Lower lobe of right lung (tissue), 2 donors: ENCODE measurements at regions not wholly inside any gene's neighbourhood (a gene's known extent, or its start where the extent isn't known, plus 50 kb on each side); places are given as distances from the start of the nearest gene placed in this dataset.

Source experiments
- ATAC-seq, 2 donors: fragments of 200-7000 bp; cut with Tn5 transposase; one replicate each; pipeline ENCODE4 v1.9.1; 2020 to 2022; ENCODE audit warnings: mild to moderate bottlenecking in 2 of 2, moderate library complexity in 2 of 2
- DNase-seq: peaks from one replicate; pipeline ENCODE4 v3.0.0-alpha.2; 2020
- H3K27ac ChIP-seq: fragments of 200-600 bp; one replicate; pipeline ENCODE4 v1.8.0; 2022
- H3K27me3 ChIP-seq: fragments of 200-600 bp; one replicate; pipeline ENCODE4 v1.8.0; 2022; ENCODE audit warnings: low read depth
- H3K36me3 ChIP-seq: fragments of 200-600 bp; one replicate; pipeline ENCODE4 v1.8.0; 2022; ENCODE audit warnings: mild to moderate bottlenecking
- H3K4me1 ChIP-seq: fragments of 200-600 bp; one replicate; pipeline ENCODE4 v1.8.0; 2022
- H3K4me3 ChIP-seq: fragments of 200-600 bp; one replicate; pipeline ENCODE4 v1.8.0; 2022; ENCODE audit warnings: mild to moderate bottlenecking
- H3K9me3 ChIP-seq: fragments of 200-600 bp; one replicate; pipeline ENCODE4 v1.8.0; 2022
- intact Hi-C: fragments of 100-400 bp; cut with DNase I; formaldehyde crosslinking; loops from one replicate; pipeline ENCODE4 v1.11.0; 2022
- TF ChIP-seq, protein P1 (sequence below): fragments of 200-600 bp; IDR thresholded peaks from one replicate; pipeline ENCODE4 v1.8.0; 2022; ENCODE audit warnings: antibody characterized with exemption, mild to moderate bottlenecking
- donor health status: DM: no; HTN: yes; CAD: no; lungs with severe emphysema.

DNA sequence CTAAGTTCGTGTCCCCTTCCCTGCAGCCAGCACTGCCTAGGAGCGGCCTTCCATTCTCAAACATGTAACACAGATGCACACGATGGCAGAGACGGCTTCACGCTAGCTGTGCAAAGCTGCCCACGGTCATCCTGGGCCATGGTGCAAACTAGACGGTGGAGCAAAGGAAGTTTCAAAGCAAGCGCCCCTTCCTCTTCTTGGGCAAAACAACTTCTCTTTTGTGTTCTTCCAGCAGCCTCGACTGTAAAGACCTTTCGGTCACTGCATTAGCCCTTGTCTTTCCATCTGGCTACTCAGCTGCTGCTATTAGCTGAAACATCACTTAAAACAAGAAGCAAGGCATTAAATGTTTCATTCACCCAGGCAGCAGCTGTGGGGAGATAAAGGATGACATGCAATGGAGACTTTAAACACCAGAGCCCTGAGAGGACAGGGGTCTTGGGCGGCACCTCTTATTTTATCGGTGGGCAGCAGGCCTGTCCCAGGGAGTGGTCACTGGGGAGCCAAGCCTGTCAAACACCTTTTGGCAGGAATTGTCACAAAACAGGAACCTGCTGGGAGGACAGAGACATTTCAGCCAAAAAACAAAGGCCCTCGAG, 214.8 kb downstream of the KLF6 start:
- TF ChIP-seq, protein P1, sequence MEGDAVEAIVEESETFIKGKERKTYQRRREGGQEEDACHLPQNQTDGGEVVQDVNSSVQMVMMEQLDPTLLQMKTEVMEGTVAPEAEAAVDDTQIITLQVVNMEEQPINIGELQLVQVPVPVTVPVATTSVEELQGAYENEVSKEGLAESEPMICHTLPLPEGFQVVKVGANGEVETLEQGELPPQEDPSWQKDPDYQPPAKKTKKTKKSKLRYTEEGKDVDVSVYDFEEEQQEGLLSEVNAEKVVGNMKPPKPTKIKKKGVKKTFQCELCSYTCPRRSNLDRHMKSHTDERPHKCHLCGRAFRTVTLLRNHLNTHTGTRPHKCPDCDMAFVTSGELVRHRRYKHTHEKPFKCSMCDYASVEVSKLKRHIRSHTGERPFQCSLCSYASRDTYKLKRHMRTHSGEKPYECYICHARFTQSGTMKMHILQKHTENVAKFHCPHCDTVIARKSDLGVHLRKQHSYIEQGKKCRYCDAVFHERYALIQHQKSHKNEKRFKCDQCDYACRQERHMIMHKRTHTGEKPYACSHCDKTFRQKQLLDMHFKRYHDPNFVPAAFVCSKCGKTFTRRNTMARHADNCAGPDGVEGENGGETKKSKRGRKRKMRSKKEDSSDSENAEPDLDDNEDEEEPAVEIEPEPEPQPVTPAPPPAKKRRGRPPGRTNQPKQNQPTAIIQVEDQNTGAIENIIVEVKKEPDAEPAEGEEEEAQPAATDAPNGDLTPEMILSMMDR: no peak
- peaks cover 4% of the 10 kb centered on the region for H3K4me1 ChIP-seq
- no peak overlapping the region for H3K27ac ChIP-seq
- H3K9me3 ChIP-seq: no peaks in the 10 kb centered on the region
- no peaks in the 10 kb centered on the region for H3K27me3 ChIP-seq
- H3K36me3 ChIP-seq: no peaks in the 10 kb centered on the region
- intact Hi-C loops: no loop called here
- ATAC-seq (no peak), DNase-seq (no peak)
- no peak overlapping the region for H3K4me3 ChIP-seq

DNA sequence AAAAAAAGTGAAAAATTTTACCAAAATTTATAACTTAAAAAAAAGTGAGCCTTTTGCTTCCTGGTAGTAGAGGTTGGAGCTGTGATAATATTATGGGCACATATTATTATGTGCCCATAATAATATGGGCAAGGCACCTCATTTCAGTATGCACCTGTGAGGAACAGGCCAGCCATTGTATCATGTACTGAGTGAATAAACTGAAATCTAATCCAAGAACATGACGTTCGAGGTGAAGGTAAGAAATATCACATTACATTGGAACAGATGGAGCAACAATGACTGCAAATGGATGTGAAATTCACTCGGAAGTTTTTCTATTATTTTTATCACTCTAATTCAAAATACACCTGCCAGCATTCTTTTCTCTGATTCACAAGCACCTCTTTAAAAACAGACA, 216.0 kb downstream of the KLF6 start:
- Histone ChIP-seq H3K27me3 (no peaks in the 10 kb centered on the region), H3K4me1 (peaks cover 4% of the 10 kb centered on the region), H3K27ac (no peak overlapping the region), H3K36me3 (no peaks in the 10 kb centered on the region), H3K9me3 (no peaks in the 10 kb centered on the region), H3K4me3 (no peak overlapping the region)
- TF ChIP-seq, protein P1: no peak
- intact Hi-C loops: no loop called here
- DNase-seq (no peak), ATAC-seq (no peak)

DNA sequence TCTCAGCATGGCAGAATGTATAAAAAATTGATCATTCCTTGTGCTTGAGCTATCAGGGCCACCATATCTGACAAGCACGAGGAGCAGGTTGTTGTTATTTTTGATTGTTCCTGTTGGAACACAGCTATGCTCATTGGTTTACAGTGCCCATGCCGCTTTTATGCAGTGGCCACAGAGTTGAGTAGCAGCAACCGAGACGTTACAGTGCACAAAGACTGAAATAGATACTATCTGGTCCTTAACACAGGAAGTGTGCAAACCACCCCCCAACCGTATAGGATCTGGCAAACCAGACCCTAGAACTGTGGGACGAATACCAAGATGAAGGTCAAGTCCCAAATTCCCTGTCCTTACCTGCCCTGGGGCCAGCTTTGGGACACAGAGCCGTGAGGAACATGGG, 216.6 kb downstream of the KLF6 start:
- no peaks in the 10 kb centered on the region for H3K27me3 ChIP-seq
- H3K4me3 ChIP-seq: no peak overlapping the region
- DNase-seq: no peak
- H3K36me3 ChIP-seq: no peaks in the 10 kb centered on the region
- H3K4me1 ChIP-seq: peaks cover 4% of the 10 kb centered on the region
- TF ChIP-seq, protein P1: no peak
- intact Hi-C loops: no loop called here
- H3K27ac ChIP-seq: no peak overlapping the region
- H3K9me3 ChIP-seq: no peaks in the 10 kb centered on the region
- ATAC-seq: no peak

DNA sequence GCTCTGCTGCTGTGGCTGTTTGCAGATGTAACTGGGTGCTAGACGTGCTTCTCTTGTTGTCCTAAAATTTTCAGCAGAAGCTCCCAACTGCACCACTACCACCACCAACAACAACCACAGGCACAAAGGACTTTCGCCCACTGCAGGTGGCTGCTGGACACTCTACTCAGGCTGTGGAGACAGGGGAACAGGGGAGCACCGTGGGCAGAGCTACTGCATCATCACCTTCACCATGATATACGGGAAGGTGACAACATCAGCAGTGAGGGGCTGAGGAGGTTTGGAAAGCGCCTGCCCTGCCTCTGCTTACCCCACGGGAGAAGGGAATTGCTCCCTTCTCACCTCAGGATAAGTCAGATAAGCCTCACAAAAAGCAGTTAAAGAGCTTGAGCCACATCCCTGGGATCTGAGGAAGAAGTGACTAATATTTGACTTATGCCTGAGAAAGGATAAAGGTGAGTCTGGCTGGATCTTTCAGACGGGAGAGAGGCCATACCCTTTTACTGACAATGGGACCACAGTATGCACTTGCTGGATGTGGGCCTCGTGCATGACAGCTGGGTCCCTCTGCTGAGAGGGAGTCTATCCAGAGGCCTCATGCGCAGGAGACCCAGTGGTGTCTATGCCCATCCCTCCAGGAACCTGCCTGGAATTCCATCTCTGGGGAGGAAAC, 217.6 kb downstream of the KLF6 start:
- intact Hi-C loops: no loop called here
- Histone ChIP-seq H3K4me1 (peaks cover 4% of the 10 kb centered on the region), H3K36me3 (no peaks in the 10 kb centered on the region), H3K27ac (no peak overlapping the region), H3K9me3 (no peaks in the 10 kb centered on the region), H3K4me3 (no peak overlapping the region), H3K27me3 (no peaks in the 10 kb centered on the region)
- DNase-seq (no peak), ATAC-seq (no peak)
- TF ChIP-seq, protein P1: no peak

DNA sequence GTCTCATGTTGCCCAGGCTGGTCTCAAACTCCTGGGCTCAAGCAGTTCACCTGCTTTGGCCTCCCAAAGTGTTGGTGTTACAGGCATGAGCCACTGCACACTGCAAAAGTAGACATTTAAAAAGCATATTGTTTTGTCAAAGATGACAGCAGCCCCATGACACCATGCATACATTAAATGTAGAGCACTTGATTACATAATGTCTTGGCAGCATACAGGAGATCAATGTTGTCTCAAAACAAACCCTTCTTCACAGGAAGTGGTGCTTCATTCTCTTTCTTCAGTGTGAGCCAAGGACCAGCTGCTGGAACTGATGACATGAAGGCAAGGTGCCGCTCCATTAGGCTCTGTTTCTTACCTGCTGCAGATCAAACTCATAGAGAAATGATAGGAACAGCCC, 218.4 kb downstream of the KLF6 start:
- no peaks in the 10 kb centered on the region for H3K27me3 ChIP-seq
- peaks cover 4% of the 10 kb centered on the region for H3K4me1 ChIP-seq
- intact Hi-C loops: no loop called here
- H3K4me3 ChIP-seq: no peak overlapping the region
- H3K9me3 ChIP-seq: no peaks in the 10 kb centered on the region
- ATAC-seq (no peak), DNase-seq (no peak)
- TF ChIP-seq, protein P1: no peak
- H3K27ac ChIP-seq: no peak overlapping the region
- no peaks in the 10 kb centered on the region for H3K36me3 ChIP-seq
